DLD1 (cell line): ENCODE measurements at regions not wholly inside any gene's neighbourhood (a gene's known extent, or its start where the extent isn't known, plus 50 kb on each side); places are given as distances from the start of the nearest gene placed in this dataset.
"Not testable (repeated sequence)": the region's sequence is repeated elsewhere in the genome, so short reads cannot be mapped to it uniquely, and the experiment has no call there.

Source experiments
- in situ Hi-C: cut with HindIII; loops from 2 replicates; pipeline ENCODE4 v1.10.0; 2017; ENCODE audit warnings: low sequenced_read_pairs

GRCh38 chr1:208344202-208344857 is 100.1 kb upstream of the PLXNA2 start:
- in situ Hi-C loops = no loop called here

GRCh38 chr1:208347191-208347590 is 103.0 kb upstream of the PLXNA2 start:
- in situ Hi-C loops = no loop called here

GRCh38 chr1:208349694-208350330 is 105.6 kb upstream of the PLXNA2 start:
- in situ Hi-C loops = no loop called here

GRCh38 chr1:208350815-208351214 is 106.6 kb upstream of the PLXNA2 start:
- in situ Hi-C loops = no loop called here

GRCh38 chr1:208351838-208352237 is 107.7 kb upstream of the PLXNA2 start:
- in situ Hi-C loops = no loop called here

GRCh38 chr1:208353797-208354196 is 109.6 kb upstream of the PLXNA2 start:
- in situ Hi-C loops = not testable (repeated sequence)

- in situ Hi-C loops = no loop called here
Measured at GRCh38 chr1:208357644-208358507, 113.7 kb upstream of the PLXNA2 start.

- in situ Hi-C loops = no loop called here
Measured at GRCh38 chr1:208358651-208359050, 114.5 kb upstream of the PLXNA2 start.

GRCh38 chr1:208362011-208362410 is 117.8 kb upstream of the PLXNA2 start:
- in situ Hi-C loops = no loop called here

GRCh38 chr1:208366559-208366958 is 122.4 kb upstream of the PLXNA2 start:
- in situ Hi-C loops = no loop called here

- in situ Hi-C loops = no loop called here
Measured at GRCh38 chr1:208369045-208369444, 124.9 kb upstream of the PLXNA2 start.

GRCh38 chr1:208369658-208370057 is 125.5 kb upstream of the PLXNA2 start:
- in situ Hi-C loops = no loop called here

GRCh38 chr1:208374391-208374941 is 130.3 kb upstream of the PLXNA2 start:
- in situ Hi-C loops = no loop called here

GRCh38 chr1:208381481-208381880 is 137.3 kb upstream of the PLXNA2 start:
- in situ Hi-C loops = no loop called here

- in situ Hi-C loops = no loop called here
Measured at GRCh38 chr1:208387908-208388811, 144.0 kb upstream of the PLXNA2 start.

- in situ Hi-C loops = no loop called here
Measured at GRCh38 chr1:208393416-208393815, 149.2 kb upstream of the PLXNA2 start.

GRCh38 chr1:208393826-208394225 is 149.6 kb upstream of the PLXNA2 start:
- in situ Hi-C loops = no loop called here

- in situ Hi-C loops = no loop called here
Measured at GRCh38 chr1:208397286-208397685, 153.1 kb upstream of the PLXNA2 start.

GRCh38 chr1:208405014-208405413 is 160.8 kb upstream of the PLXNA2 start:
- in situ Hi-C loops = no loop called here

GRCh38 chr1:208409176-208409575 is 165.0 kb upstream of the PLXNA2 start:
- in situ Hi-C loops = no loop called here
